Mesendoderm (in vitro differentiated cells): ENCODE measurements at regions not wholly inside any gene's neighbourhood (a gene's known extent, or its start where the extent isn't known, plus 50 kb on each side); places are given as distances from the start of the nearest gene placed in this dataset.

Experiments
- DNase-seq: peaks from one replicate; pipeline ENCODE4 v3.0.0; 2013
- H2AK5ac ChIP-seq: 2 replicates; pipeline ENCODE4 v1.6.1; 2013; ENCODE audit warnings: low read length, inconsistent platforms
- H2BK120ac ChIP-seq: 2 replicates; pipeline ENCODE4 v1.6.1; 2013; ENCODE audit warnings: low read depth, mild to moderate bottlenecking, low read length, moderate library complexity, mixed read lengths
- H2BK15ac ChIP-seq: replicated peaks from 2 replicates; pipeline ENCODE4 v1.6.1; 2013; ENCODE audit warnings: low read depth, mild to moderate bottlenecking, moderate library complexity
- H2BK5ac ChIP-seq: 2 replicates; pipeline ENCODE4 v1.6.1; 2013; ENCODE audit warnings: low read length, inconsistent platforms
- H3K18ac ChIP-seq: 2 replicates; pipeline ENCODE4 v1.6.1; 2013; ENCODE audit warnings: mild to moderate bottlenecking, low read length, mixed read lengths
- H3K23ac ChIP-seq: one replicate; pipeline ENCODE4 v1.6.1; 2013; ENCODE audit warnings: low read length
- H3K27ac ChIP-seq: 2 replicates; pipeline ENCODE4 v1.5.1; 2013; ENCODE audit warnings: low read depth, mild to moderate bottlenecking, inconsistent platforms, low read length, moderate library complexity
- H3K27me3 ChIP-seq: 2 replicates; pipeline ENCODE4 v1.6.1; 2013; ENCODE audit warnings: low read length, control low read depth, mild to moderate bottlenecking, inconsistent platforms; ENCODE audit not compliant: insufficient read depth, poor library complexity
- H3K36me3 ChIP-seq: 2 replicates; pipeline ENCODE4 v1.6.1; 2013; ENCODE audit warnings: low read length, inconsistent platforms; ENCODE audit not compliant: control insufficient read depth, insufficient read depth
- H3K4ac ChIP-seq: one replicate; pipeline ENCODE4 v1.6.1; 2013; ENCODE audit warnings: low read depth, mild to moderate bottlenecking, low read length, moderate library complexity
- H3K4me1 ChIP-seq: 2 replicates; pipeline ENCODE4 v1.6.1; 2013; ENCODE audit warnings: low read depth, low read length, inconsistent platforms; ENCODE audit not compliant: control insufficient read depth
- H3K4me2 ChIP-seq: 2 replicates; pipeline ENCODE4 v1.6.1; 2013; ENCODE audit warnings: low read length
- H3K4me3 ChIP-seq: 2 replicates; pipeline ENCODE4 v1.5.1; 2013; ENCODE audit warnings: mild to moderate bottlenecking, low read length
- H3K56ac ChIP-seq: one replicate; pipeline ENCODE4 v1.6.1; 2013; ENCODE audit warnings: low read length
- H3K79me1 ChIP-seq: 2 replicates; pipeline ENCODE4 v1.6.1; 2013; ENCODE audit warnings: low read length, inconsistent platforms
- H3K79me2 ChIP-seq: 2 replicates; pipeline ENCODE4 v1.6.1; 2013; ENCODE audit warnings: mild to moderate bottlenecking, low read length; ENCODE audit not compliant: control insufficient read depth, insufficient read depth
- H3K9ac ChIP-seq: 2 replicates; pipeline ENCODE4 v1.6.1; 2013; ENCODE audit warnings: low read length, inconsistent platforms
- H4K5ac ChIP-seq: one replicate; pipeline ENCODE4 v1.6.1; 2013; ENCODE audit warnings: low read length
- H4K8ac ChIP-seq: one replicate; pipeline ENCODE4 v1.6.1; 2013; ENCODE audit warnings: low read depth, mild to moderate bottlenecking, control low read depth, low read length, moderate library complexity
- WGBS: extraction: QIAGEN DNeasy Blood & Tissue Kit; methylation state at CpG from one replicate; pipeline ENCODE4 v1.1.7; 2013; ENCODE audit warnings: low lambda C conversion rate, missing lambda C conversion rate; ENCODE audit not compliant: insufficient coverage; ENCODE audit errors: extremely low coverage; 5-methylcytosine and 5-hydroxymethylcytosine counted together

GRCh38 chr2:120901201-120901600, 165.5 kb downstream of the GLI2 start:
- no peak overlapping the region for H4K5ac ChIP-seq
- no peaks in the 10 kb centered on the region for H3K27me3 ChIP-seq
- no peak overlapping the region for H3K4ac ChIP-seq
- no peak overlapping the region for H3K27ac ChIP-seq
- no peak for DNase-seq
- H3K23ac ChIP-seq = no peak overlapping the region
- H2AK5ac ChIP-seq = no peak overlapping the region
- no peaks in the 10 kb centered on the region for H3K79me2 ChIP-seq
- no peak overlapping the region for H4K8ac ChIP-seq
- no peaks in the 10 kb centered on the region for H3K4me1 ChIP-seq
- no CpG with 5 or more reads among the region's 7 CpGs for WGBS
- no peak overlapping the region for H3K18ac ChIP-seq
- H2BK120ac ChIP-seq = no peak overlapping the region
- H3K36me3 ChIP-seq = no peaks in the 10 kb centered on the region
- no peak overlapping the region for H3K4me3 ChIP-seq
- no peak overlapping the region for H3K9ac ChIP-seq
- no peak overlapping the region for H3K4me2 ChIP-seq
- H2BK15ac ChIP-seq = no peak overlapping the region
- H3K79me1 ChIP-seq = no peaks in the 10 kb centered on the region
- H2BK5ac ChIP-seq = no peak overlapping the region
- H3K56ac ChIP-seq = no peak overlapping the region

GRCh38 chr2:120902592-120902991, 166.9 kb downstream of the GLI2 start:
- Histone ChIP-seq H3K36me3 (no peaks in the 10 kb centered on the region), H3K4ac (no peak overlapping the region), H3K27me3 (no peaks in the 10 kb centered on the region), H3K18ac (no peak overlapping the region), H2BK120ac (no peak overlapping the region), H3K9ac (no peak overlapping the region), H4K5ac (no peak overlapping the region), H3K4me3 (no peak overlapping the region), H2AK5ac (no peak overlapping the region), H3K4me2 (no peak overlapping the region), H3K79me1 (no peaks in the 10 kb centered on the region), H3K23ac (no peak overlapping the region), H2BK15ac (no peak overlapping the region), H3K27ac (no peak overlapping the region), H3K79me2 (no peaks in the 10 kb centered on the region), H3K56ac (no peak overlapping the region), H3K4me1 (no peaks in the 10 kb centered on the region), H2BK5ac (no peak overlapping the region), H4K8ac (no peak overlapping the region)
- WGBS = no CpG with 5 or more reads among the region's 2 CpGs
- no peak for DNase-seq

- H3K18ac ChIP-seq = no peak overlapping the region
- no peak overlapping the region for H3K9ac ChIP-seq
- H2AK5ac ChIP-seq = no peak overlapping the region
- H2BK15ac ChIP-seq = no peak overlapping the region
- no peak overlapping the region for H2BK120ac ChIP-seq
- H2BK5ac ChIP-seq = no peak overlapping the region
- H3K4ac ChIP-seq = no peak overlapping the region
- no peak overlapping the region for H3K4me3 ChIP-seq
- H3K23ac ChIP-seq = no peak overlapping the region
- H3K4me1 ChIP-seq = no peaks in the 10 kb centered on the region
- WGBS = no CpG with 5 or more reads among the region's 8 CpGs
- no peak overlapping the region for H3K4me2 ChIP-seq
- peaks cover 1% of the 10 kb centered on the region for H3K79me1 ChIP-seq
- H3K27me3 ChIP-seq = no peaks in the 10 kb centered on the region
- H4K5ac ChIP-seq = no peak overlapping the region
- no peak overlapping the region for H3K27ac ChIP-seq
- H4K8ac ChIP-seq = no peak overlapping the region
- peak overlapping the region; percentile 5 for H3K56ac ChIP-seq
- H3K79me2 ChIP-seq = no peaks in the 10 kb centered on the region
- no peaks in the 10 kb centered on the region for H3K36me3 ChIP-seq
- peak; percentile 42 for DNase-seq
Measured at GRCh38 chr2:120904379-120904778, 168.7 kb downstream of the GLI2 start.

GRCh38 chr2:120904830-120905234, 169.2 kb downstream of the GLI2 start:
- DNase-seq = no peak
- no peak overlapping the region for H2BK15ac ChIP-seq
- no peaks in the 10 kb centered on the region for H3K36me3 ChIP-seq
- WGBS = no CpG with 5 or more reads among the region's 5 CpGs
- peaks cover 1% of the 10 kb centered on the region for H3K79me1 ChIP-seq
- no peak overlapping the region for H3K27ac ChIP-seq
- H3K9ac ChIP-seq = no peak overlapping the region
- H3K18ac ChIP-seq = no peak overlapping the region
- no peak overlapping the region for H4K5ac ChIP-seq
- H2BK120ac ChIP-seq = no peak overlapping the region
- no peaks in the 10 kb centered on the region for H3K27me3 ChIP-seq
- no peaks in the 10 kb centered on the region for H3K4me1 ChIP-seq
- H2BK5ac ChIP-seq = no peak overlapping the region
- H3K79me2 ChIP-seq = no peaks in the 10 kb centered on the region
- no peak overlapping the region for H3K23ac ChIP-seq
- peak overlapping the region; percentile 5 for H3K56ac ChIP-seq
- H3K4me2 ChIP-seq = no peak overlapping the region
- no peak overlapping the region for H2AK5ac ChIP-seq
- no peak overlapping the region for H3K4ac ChIP-seq
- no peak overlapping the region for H3K4me3 ChIP-seq
- no peak overlapping the region for H4K8ac ChIP-seq

GRCh38 chr2:120905298-120905697, 169.6 kb downstream of the GLI2 start:
- no peak overlapping the region for H3K4me3 ChIP-seq
- no peaks in the 10 kb centered on the region for H3K36me3 ChIP-seq
- no peaks in the 10 kb centered on the region for H3K27me3 ChIP-seq
- H3K79me1 ChIP-seq = peaks cover 1% of the 10 kb centered on the region
- H2BK15ac ChIP-seq = no peak overlapping the region
- no peak overlapping the region for H4K8ac ChIP-seq
- H3K4me1 ChIP-seq = no peaks in the 10 kb centered on the region
- no peak overlapping the region for H3K56ac ChIP-seq
- no peak overlapping the region for H3K27ac ChIP-seq
- H2BK120ac ChIP-seq = no peak overlapping the region
- WGBS = no CpG with 5 or more reads among the region's 5 CpGs
- H3K4me2 ChIP-seq = no peak overlapping the region
- H3K9ac ChIP-seq = no peak overlapping the region
- DNase-seq = no peak
- no peak overlapping the region for H3K23ac ChIP-seq
- no peak overlapping the region for H3K4ac ChIP-seq
- no peak overlapping the region for H3K18ac ChIP-seq
- H4K5ac ChIP-seq = no peak overlapping the region
- H3K79me2 ChIP-seq = no peaks in the 10 kb centered on the region
- H2AK5ac ChIP-seq = no peak overlapping the region
- H2BK5ac ChIP-seq = no peak overlapping the region

- H4K8ac ChIP-seq = no peak overlapping the region
- H3K9ac ChIP-seq = no peak overlapping the region
- H3K56ac ChIP-seq = no peak overlapping the region
- no peaks in the 10 kb centered on the region for H3K36me3 ChIP-seq
- H2AK5ac ChIP-seq = no peak overlapping the region
- H3K23ac ChIP-seq = no peak overlapping the region
- H3K18ac ChIP-seq = no peak overlapping the region
- H3K79me2 ChIP-seq = no peaks in the 10 kb centered on the region
- H2BK5ac ChIP-seq = no peak overlapping the region
- H3K4me1 ChIP-seq = no peaks in the 10 kb centered on the region
- H3K79me1 ChIP-seq = peaks cover 1% of the 10 kb centered on the region
- no CpG with 5 or more reads among the region's 19 CpGs for WGBS
- no peak overlapping the region for H3K4me2 ChIP-seq
- DNase-seq = no peak
- H3K4me3 ChIP-seq = no peak overlapping the region
- H3K27me3 ChIP-seq = no peaks in the 10 kb centered on the region
- H4K5ac ChIP-seq = no peak overlapping the region
- no peak overlapping the region for H3K27ac ChIP-seq
- H2BK15ac ChIP-seq = no peak overlapping the region
- H2BK120ac ChIP-seq = no peak overlapping the region
- no peak overlapping the region for H3K4ac ChIP-seq
Measured at GRCh38 chr2:120905824-120906571, 170.3 kb downstream of the GLI2 start.
